Stimulated activated CD8-positive, alpha-beta memory T cell treated with anti-CD3 and anti-CD28 coated beads, Interleukin-12 subunit alpha, Interleukin-12 subunit beta, amount 100 ng/mL, for 1 hour (primary cell): ENCODE measurements at regions not wholly inside any gene's neighbourhood (a gene's known extent, or its start where the extent isn't known, plus 50 kb on each side); places are given as distances from the start of the nearest gene placed in this dataset.
"Not testable (repeated sequence)": the region's sequence is repeated elsewhere in the genome, so short reads cannot be mapped to it uniquely, and the experiment has no call there.

ENCODE experiments used
- DNase-seq: peaks from one replicate; pipeline ENCODE4 v3.0.0-alpha.2; 2020; ENCODE audit warnings: low read depth

GRCh38 chr16:87208968-87209367, 108.2 kb downstream of the C16orf95 start:
- DNase-seq = not testable (repeated sequence)

GRCh38 chr16:87209808-87210512, 107.2 kb downstream of the C16orf95 start:
- DNase-seq = no peak

GRCh38 chr16:87210894-87211293, 106.3 kb downstream of the C16orf95 start:
- DNase-seq = no peak

GRCh38 chr16:87212026-87212425, 105.2 kb downstream of the C16orf95 start:
- DNase-seq = no peak

GRCh38 chr16:87213536-87213935, 103.7 kb downstream of the C16orf95 start:
- DNase-seq = no peak

- no peak for DNase-seq
Measured at GRCh38 chr16:87216148-87216840, 100.9 kb downstream of the C16orf95 start.

GRCh38 chr16:87216841-87217275, 100.3 kb downstream of the C16orf95 start:
- no peak for DNase-seq

GRCh38 chr16:87217802-87218201, 99.4 kb downstream of the C16orf95 start:
- not testable (repeated sequence) for DNase-seq

GRCh38 chr16:87218281-87219055, 98.7 kb downstream of the C16orf95 start:
- no peak for DNase-seq

- no peak for DNase-seq
Measured at GRCh38 chr16:87219287-87219909, 97.8 kb downstream of the C16orf95 start.

- DNase-seq = no peak
Measured at GRCh38 chr16:87221633-87222032, 95.6 kb downstream of the C16orf95 start.

GRCh38 chr16:87222335-87222734, 94.9 kb downstream of the C16orf95 start:
- no peak for DNase-seq

- DNase-seq = no peak
Measured at GRCh38 chr16:87223656-87224248, 93.4 kb downstream of the C16orf95 start.

- DNase-seq = no peak
Measured at GRCh38 chr16:87226926-87227295, 90.3 kb downstream of the C16orf95 start.

GRCh38 chr16:87227296-87227951, 89.8 kb downstream of the C16orf95 start:
- no peak for DNase-seq

GRCh38 chr16:87228363-87228762, 88.8 kb downstream of the C16orf95 start:
- no peak for DNase-seq

GRCh38 chr16:87229230-87230188, 87.7 kb downstream of the C16orf95 start:
- no peak for DNase-seq

- DNase-seq = no peak
Measured at GRCh38 chr16:87230571-87230970, 86.6 kb downstream of the C16orf95 start.

- DNase-seq = no peak
Measured at GRCh38 chr16:87231295-87231694, 85.9 kb downstream of the C16orf95 start.

- no peak for DNase-seq
Measured at GRCh38 chr16:87231911-87232310, 85.3 kb downstream of the C16orf95 start.
